NCI-H345 (cell line): ENCODE measurements at regions not wholly inside any gene's neighbourhood (a gene's known extent, or its start where the extent isn't known, plus 50 kb on each side); places are given as distances from the start of the nearest gene placed in this dataset.

Experiments
- DNase-seq: peaks from one replicate; lab custom pipeline; 2025; lab: John Stamatoyannopoulos, UW

GRCh38 chr14:94717808-94718207 is 52.1 kb downstream of the GSC start:
- DNase-seq, result no peak

DNA sequence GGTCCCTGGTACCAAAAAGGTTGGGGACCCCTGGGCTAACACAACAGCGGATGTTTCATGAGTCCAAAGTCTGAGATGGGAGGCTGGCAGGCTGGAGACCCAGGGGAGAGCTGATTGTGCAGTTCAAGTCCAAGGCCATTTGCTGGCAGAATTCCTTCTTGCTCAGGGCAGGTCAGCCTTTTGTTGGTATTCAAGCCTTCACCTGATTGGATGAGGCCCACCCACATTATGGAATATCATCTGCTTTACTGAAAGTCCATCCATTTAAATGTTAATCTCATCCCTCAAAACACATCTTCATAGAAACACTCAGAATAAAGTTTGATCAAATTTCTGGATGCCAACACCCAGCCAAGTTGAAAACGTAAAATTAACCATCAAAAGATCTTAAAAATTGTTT is 52.9 kb downstream of the GSC start:
- DNase-seq, result no peak

DNA sequence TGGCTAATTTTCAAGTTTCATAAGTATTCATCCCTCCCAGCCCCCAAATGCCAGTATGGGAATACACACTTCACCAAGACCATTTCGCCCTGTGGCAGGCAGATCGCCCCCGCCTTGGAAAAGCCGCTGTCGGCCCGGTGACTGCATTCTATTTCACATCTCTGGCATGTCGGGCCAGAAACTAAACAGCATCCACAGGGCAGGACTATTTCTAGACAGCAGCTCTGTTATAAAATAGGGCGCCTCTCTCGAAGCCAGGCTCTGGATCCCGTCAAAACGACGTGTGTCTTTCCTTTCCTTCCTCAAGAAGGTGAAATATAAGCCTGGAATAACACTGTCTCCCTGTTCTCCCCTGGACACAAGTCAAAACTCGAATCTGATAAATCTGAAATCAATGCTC is 56.8 kb downstream of the GSC start:
- DNase-seq, result no peak

- DNase-seq, result no peak
Measured at GRCh38 chr14:94710731-94711130, 59.2 kb downstream of the GSC start.

- DNase-seq, result no peak
Measured at GRCh38 chr14:94707494-94707893, 62.4 kb downstream of the GSC start.

DNA sequence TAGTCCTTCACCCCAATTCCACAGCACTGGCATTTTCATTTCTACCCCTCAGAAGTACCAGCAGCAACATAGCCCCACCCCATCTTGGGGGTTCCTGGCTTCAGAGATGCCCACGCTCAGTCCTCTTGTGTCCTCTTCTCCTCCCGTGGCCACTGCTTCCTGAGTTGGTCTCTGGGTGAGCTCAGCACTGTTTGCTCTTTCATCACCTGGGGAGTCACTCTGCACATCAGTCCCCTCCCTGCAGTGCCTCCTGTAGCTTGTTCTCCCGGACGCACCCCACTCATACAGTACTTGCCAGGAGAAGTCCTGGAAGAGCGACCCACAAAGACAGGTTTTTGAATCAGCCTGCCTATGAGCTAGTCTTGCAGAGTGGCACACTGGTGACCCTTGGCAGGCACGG is 63.8 kb downstream of the GSC start:
- no peak for DNase-seq

DNA sequence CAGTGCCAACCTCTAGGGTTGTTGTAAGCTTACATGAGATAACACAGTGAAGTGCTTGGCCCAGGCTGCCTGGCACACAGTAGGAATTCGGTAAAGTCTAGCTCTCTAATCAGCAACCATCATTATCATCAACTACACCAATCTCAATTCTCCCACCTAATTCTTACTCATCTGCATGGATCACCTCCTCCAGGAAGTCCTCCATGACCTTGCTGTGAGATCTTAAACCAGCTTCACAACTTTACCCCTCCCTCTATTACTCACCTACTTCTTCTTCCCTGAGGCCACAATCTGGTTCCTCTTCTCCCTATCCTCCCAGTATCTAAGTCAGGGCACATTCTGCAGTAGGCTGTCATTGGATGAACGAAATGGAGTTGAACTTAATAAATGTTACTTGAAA is 67.3 kb downstream of the GSC start:
- DNase-seq, result no peak

DNA sequence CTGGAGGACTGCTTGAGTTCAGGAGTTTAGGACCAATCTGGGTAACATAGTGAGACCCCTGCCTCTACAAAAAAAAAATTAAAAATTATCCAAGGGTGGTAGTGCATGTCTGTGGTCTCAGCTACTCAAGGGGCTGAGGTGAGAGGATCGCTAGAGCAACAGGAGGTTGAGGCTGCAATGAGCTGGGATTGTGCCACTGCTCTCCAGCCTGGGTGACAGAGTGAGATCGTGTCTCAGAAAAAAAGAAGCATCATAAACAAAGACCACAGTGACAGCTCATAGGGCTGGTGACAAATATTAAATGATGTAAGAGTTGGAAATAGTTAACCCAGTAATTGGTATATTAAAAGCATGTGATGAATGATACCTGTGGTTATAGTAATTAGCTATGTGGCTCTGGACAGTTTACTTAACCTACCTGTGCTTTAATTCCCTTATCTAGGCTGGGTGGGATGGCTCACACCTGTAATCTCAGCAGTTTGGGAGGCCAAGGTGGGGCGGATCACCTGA is 68.0 kb downstream of the GSC start:
- DNase-seq, result no peak

- DNase-seq, result peak; percentile 9
Measured at GRCh38 chr14:94700336-94700735, 69.6 kb downstream of the GSC start.

GRCh38 chr14:94699831-94700230 is 70.1 kb downstream of the GSC start:
- DNase-seq, result no peak

DNA sequence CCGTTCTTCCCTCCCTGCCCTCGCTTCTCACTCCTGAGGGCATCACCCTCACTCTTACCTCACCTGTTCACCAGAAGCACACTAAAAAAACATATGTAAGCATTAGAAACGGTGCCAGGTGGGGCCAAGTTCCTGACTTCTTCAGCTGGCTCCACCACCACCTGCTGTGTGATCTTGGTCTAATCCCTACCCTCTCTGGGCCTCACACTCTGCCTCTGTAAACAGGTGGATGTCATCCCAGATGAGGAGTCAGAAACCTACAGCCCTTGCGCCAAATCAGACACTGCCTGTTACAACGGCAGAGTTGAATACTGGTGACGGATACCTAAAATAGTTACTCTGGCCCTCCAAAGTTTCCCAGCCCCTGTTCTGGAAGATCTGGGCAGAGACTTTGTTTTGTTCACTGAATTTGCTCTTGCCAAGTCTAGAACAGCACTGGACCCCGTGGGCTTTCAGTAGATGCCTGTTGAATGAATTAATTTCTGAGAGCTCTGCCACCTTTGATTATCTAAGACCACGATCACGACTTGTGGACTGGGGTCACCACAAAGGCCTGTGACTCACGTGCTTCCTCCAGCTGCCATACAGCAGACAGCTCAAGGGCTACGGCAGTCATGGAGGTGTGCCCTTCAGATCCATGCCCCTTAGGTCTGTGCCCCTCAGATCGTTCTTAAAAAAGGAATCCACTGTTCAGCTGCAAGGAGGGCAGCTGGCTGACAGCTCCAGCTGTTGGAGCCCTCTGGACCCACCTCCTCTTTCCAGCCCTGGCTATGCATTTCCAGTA is 71.9 kb downstream of the GSC start:
- DNase-seq, result no peak

- DNase-seq, result no peak
Measured at GRCh38 chr14:94696518-94696917, 73.4 kb downstream of the GSC start.

- no peak for DNase-seq
Measured at GRCh38 chr14:94695231-94695630, 74.7 kb downstream of the GSC start.

DNA sequence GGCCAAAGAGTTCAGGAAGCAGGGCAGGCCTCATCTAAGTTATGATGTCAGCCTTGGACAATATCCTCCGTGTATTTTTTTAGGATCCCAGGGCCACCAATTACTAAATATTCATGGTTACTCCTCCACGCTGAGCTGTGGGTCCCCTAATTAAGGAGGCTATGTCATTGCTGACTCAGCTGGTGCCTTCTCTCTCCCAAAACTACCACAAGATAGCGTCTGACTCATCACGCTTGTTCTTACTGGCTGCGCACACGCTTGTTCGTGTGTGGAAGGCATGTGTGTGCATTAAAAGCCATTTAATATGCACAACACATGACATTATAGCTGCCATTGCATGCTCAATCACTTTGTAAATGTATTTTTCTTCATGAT is 78.3 kb downstream of the GSC start:
- no peak for DNase-seq

GRCh38 chr14:94690896-94691659 is 78.8 kb downstream of the GSC start:
- DNase-seq, result no peak

- no peak for DNase-seq
Measured at GRCh38 chr14:94690486-94690885, 78.3 kb downstream of the SERPINA3 start.

- no peak for DNase-seq
Measured at GRCh38 chr14:94689985-94690400, 77.8 kb downstream of the SERPINA3 start.

DNA sequence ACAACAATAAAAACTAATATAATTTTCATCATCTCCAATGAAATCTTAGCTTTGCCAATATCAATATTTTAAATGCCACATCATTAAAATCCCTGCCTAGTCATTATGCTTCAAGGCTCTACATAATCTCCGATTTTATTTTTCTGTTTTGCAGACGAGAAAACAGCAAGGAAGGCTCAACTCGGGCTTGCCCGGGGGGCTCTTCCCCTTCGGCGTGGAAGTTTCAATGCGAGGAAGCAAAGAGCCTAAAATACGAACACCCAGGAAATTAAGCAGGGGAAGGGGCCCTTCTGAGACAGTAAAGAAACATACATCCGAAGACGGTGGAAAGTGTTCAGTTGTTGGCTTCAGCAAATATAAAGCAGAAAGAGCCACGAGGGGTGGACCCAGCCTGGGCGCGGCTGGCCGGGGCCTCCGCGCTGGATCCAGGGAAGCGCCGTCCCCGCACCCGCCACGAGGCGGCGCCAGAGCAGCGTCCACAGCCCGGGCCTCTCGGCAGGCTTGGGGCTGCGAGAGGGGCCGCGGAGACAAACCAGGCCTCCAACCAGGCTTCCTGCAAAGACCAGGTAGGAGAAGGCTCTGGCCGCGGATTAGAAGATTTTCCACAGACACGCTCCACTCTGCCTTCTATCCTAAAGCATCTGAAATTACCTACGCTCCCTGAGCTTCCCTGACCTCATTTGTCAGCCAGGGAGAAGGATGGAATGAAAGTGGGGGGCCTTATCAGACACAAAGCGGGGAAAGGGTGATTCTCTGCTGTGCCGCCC is 77.2 kb downstream of the SERPINA3 start:
- peak; percentile 62 for DNase-seq

GRCh38 chr14:94686511-94687160 is 74.4 kb downstream of the SERPINA3 start:
- no peak for DNase-seq

DNA sequence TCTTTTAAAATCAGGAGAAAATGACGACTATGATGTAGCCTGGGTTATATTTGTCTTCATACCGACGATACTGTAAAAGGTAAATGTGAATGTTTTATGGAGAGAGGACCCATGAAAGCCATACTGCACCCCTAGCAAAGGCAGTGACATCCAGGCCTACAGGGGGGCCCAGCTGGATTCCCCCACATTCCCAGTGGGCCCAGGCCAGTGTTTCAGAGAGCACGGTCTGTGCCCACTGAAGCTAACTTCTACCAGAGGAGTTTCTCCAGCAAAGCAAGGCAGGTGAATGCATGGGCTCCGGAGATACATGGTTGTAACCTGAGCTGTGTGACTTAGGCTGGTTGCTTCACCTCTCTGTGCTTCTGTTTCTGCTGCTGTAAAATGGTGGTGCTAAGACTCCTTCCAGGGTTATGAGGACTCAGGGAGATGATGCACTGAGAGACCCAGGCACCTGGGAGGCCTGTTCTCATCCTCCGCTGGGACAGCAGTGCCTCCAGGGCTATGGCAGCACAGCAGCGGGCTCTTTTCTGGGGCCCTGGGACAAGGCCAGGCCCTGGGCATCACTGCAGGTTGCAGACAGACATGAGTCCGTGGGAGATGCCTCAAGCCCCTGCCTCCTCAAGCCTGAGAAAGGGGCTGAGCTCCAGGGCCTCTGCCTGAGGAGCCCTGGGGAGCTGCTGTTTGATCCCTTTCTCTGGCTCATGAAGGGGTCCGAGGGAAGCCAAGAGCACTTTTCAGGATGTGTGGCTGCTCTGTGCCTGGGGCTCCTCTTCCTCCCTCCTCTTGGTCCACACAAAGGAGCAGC is 73.7 kb downstream of the SERPINA3 start:
- DNase-seq, result no peak

GRCh38 chr14:94685166-94685581 is 73.0 kb downstream of the SERPINA3 start:
- DNase-seq, result no peak
